GM12875 (cell line): ENCODE measurements at regions not wholly inside any gene's neighbourhood (a gene's known extent, or its start where the extent isn't known, plus 50 kb on each side); places are given as distances from the start of the nearest gene placed in this dataset.
"Not testable (repeated sequence)": the region's sequence is repeated elsewhere in the genome, so short reads cannot be mapped to it uniquely, and the experiment has no call there.

Source experiments
- H3K4me3 ChIP-seq: one replicate; pipeline ENCODE4 v1.5.1; 2011; ENCODE audit warnings: low read depth, low read length, control low read depth
- TF ChIP-seq, protein P1 (sequence below): IDR thresholded peaks from 2 replicates; pipeline ENCODE4 v1.5.1; 2011; ENCODE audit warnings: low read depth, mild to moderate bottlenecking, control low read depth, inconsistent platforms, low read length, moderate library complexity, borderline replicate concordance; ENCODE audit not compliant: insufficient read depth

DNA sequence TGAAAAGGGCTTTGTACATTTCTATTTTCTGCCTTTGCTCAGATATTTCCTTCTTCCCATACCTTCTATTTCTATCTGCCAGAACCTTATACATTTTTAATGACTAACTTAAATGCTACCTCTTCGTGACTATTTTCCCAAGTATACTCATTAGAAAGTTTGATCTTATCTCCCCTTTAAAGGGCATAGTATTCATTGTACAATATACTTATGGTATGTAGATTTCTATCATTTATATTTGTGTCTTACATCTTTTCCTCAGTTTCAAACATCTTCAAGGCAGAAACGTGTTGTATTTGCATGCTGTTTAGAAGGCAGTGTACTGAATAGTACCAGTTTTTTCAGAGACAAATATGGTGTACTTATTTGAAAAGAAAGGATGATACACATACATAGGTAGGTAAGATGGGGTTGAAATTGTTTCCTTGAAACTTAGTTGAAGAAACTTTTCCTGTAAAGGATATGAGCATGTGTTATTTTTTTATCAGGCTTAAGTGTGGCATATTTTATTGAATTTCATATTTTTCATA, 518.1 kb upstream of the NUDT12 start:
- TF ChIP-seq, protein P1, sequence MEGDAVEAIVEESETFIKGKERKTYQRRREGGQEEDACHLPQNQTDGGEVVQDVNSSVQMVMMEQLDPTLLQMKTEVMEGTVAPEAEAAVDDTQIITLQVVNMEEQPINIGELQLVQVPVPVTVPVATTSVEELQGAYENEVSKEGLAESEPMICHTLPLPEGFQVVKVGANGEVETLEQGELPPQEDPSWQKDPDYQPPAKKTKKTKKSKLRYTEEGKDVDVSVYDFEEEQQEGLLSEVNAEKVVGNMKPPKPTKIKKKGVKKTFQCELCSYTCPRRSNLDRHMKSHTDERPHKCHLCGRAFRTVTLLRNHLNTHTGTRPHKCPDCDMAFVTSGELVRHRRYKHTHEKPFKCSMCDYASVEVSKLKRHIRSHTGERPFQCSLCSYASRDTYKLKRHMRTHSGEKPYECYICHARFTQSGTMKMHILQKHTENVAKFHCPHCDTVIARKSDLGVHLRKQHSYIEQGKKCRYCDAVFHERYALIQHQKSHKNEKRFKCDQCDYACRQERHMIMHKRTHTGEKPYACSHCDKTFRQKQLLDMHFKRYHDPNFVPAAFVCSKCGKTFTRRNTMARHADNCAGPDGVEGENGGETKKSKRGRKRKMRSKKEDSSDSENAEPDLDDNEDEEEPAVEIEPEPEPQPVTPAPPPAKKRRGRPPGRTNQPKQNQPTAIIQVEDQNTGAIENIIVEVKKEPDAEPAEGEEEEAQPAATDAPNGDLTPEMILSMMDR, result no peak
- H3K4me3 ChIP-seq, result no peak overlapping the region

DNA sequence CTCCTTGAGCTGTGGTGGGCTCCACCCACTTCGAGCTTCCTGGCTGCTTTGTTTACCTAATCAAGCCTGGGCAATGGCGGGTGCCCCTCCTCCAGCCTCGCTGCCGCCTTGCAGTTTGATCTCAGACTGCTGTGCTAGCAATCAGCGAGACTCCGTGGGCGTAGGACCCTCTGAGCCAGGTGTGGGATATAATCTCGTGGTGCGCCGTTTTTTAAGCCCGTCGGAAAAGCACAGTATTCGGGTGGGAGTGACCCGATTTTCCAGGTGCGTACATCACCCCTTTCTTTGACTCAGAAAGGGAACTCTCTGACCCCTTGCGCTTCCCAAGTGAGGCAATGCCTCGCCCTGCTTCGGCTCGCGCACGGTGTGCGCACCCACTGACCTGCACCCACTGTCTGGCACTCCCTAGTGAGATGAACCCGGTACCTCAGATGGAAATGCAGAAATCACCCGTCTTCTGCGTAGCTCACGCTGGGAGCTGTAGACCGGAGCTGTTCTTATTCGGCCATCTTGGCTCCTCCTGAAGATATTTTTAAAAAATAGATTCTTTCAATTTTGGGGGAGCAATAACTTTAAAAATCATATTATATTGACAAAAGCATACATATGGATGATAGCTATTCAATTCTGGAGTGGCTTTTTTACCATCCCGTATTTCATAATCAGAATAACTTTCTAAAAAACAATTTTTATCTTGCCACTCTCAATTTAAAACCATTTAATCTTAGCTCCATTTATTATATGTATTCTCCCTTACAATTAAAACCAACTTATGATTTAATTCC, 517.5 kb upstream of the NUDT12 start:
- H3K4me3 ChIP-seq, result not testable (repeated sequence)

DNA sequence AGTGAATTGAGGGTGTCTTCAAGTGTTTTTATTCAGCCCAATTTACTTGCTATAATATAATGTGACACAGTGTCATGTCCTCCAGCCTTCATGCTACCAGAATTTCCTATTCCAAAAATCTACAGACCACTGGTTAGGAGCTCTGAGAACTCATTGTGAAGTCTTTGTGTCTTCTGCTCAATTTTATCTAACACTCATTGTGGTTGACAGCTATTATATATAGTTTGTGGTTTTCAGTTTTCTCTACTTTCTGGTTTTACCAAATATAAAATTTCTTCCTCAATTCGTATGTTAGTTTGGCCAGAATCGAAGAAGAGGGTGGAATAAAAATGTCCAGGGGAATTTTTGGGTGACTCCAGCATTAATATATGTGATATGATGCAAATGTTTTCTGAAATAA, 509.3 kb upstream of the NUDT12 start:
- TF ChIP-seq, protein P1, result no peak
- H3K4me3 ChIP-seq, result no peak overlapping the region

DNA sequence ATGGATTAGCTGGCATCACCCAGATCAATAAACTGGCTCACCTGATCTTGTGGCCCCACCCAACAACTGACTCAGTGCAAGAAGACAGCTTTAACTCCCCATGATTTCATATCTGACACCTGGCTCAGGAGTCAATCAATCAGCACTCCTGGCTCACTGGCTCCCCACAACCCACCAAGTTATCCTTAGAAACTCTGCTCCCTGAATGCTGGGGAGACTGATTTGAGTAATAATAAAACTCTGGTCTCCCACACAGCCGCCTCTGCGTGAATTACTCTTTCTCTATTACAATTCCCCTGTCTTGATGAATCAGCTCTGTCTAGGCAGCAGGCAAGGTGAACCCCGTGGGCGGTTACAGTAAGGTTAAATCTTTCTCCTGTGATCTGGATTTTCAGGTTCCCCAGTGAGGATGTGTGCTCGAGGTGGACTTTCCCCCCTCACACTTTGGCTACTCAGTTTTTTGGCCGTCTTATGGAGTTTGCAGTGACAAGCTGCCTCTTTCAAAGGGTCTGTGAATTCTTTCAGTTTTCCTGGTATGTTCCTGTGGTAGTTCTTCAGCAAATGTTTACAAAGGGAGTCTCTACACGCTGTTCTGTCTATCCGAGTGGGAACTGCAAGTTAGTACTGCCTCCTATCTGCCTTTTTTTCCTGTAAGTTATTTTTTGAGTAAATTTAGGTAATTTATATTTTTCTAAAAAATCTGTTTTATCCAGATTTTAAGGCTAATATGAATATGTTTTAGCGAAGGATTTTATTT, 500.2 kb upstream of the NUDT12 start:
- TF ChIP-seq, protein P1, result no peak

GRCh38 chr5:104061707-104062106, 499.1 kb upstream of the NUDT12 start:
- H3K4me3 ChIP-seq, result no peak overlapping the region
- TF ChIP-seq, protein P1, result no peak

More for the DNA sequence above, 500.2 kb upstream of the NUDT12 start:
- H3K4me3 ChIP-seq, result no peak overlapping the region

DNA sequence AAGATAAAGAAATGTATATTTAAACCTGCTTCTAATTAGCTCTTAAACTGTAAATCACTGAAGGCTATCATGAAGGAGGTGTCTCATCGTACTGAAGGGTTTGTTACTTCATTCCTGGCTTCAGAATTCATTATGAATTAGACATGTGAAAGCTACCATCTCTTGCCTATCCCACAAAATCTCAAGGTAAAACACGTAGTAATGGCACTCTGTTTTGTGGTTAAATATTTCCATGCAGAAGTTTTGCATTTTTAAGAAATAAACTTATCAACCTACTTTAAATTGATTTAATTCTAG, 490.7 kb upstream of the NUDT12 start:
- TF ChIP-seq, protein P1, result no peak
- H3K4me3 ChIP-seq, result no peak overlapping the region

GRCh38 chr5:104052558-104053352, 490.2 kb upstream of the NUDT12 start:
- TF ChIP-seq, protein P1, result no peak
- H3K4me3 ChIP-seq, result no peak overlapping the region
